HepG2 (cell line): ENCODE measurements at regions not wholly inside any gene's neighbourhood (a gene's known extent, or its start where the extent isn't known, plus 50 kb on each side); places are given as distances from the start of the nearest gene placed in this dataset.

Source experiments
- ATAC-seq: fragments of 200-7000 bp; cut with Tn5 transposase; 3 replicates; pipeline ENCODE4 v1.9.1; 2020; ENCODE audit warnings: mild to moderate bottlenecking, moderate library complexity
- BruUV-seq: library from RNA; stranded (reverse); fragments of 400-500 nt; replicated peaks from 2 replicates; lab custom pipeline; 2021; lab: Mats Ljungman, UMichigan
- CTCF ChIA-PET: fragments of 300-600 bp; formaldehyde crosslinking; extraction: SDS; loops from one replicate; lab custom pipeline; 2021; ENCODE audit warnings: low total read pairs, inconsistent platforms, low intra/inter-chr PET ratio; lab: Yijun Ruan, JAX
- POLR2A ChIA-PET: fragments of 350-600 bp; sonication (Branson Sonifier 250); formaldehyde crosslinking; loops from one replicate; lab custom pipeline; 2020; ENCODE audit warnings: antibody characterized with exemption, inconsistent platforms; lab: Yijun Ruan, JAX
- DNase-seq: peaks from one replicate; pipeline ENCODE4 v3.0.0-alpha.2; 2015; ENCODE audit warnings: low spot score
- FAIRE-seq: peaks from 3 replicates; lab custom pipeline; 2011; peaks lifted over from hg19 to GRCh38; lab: Jason Lieb, UNC
- H2AFZ ChIP-seq: one replicate; pipeline ENCODE4 v1.6.1; 2011; ENCODE audit warnings: low read length, inconsistent platforms
- H3K27ac ChIP-seq: fragments of 300-600 bp; 3 replicates; pipeline ENCODE4 v1.8.0; 2011; ENCODE audit warnings: mixed run types, mild to moderate bottlenecking, mixed read lengths, low read length, inconsistent platforms; ENCODE audit not compliant: insufficient read depth; ENCODE audit errors: extremely low read length
- H3K27me3 ChIP-seq, 2 experiments: fragments of 200-600 bp in 1 of 2; 2 replicates in 1 of 2; 3 replicates in 1 of 2; pipeline versions ENCODE4 v1.6.0 to v1.8.0; 2011; ENCODE audit warnings: low read length in 2 of 2, mild to moderate bottlenecking in 2 of 2, moderate library complexity in 2 of 2, inconsistent platforms in 1 of 2; ENCODE audit not compliant: insufficient read depth in 2 of 2, control insufficient read depth in 1 of 2
- H3K36me3 ChIP-seq, 2 experiments: fragments of 200-600 bp in 1 of 2; replicated peaks in 1 of 2; 2 replicates in 1 of 2; 3 replicates in 1 of 2; pipeline versions ENCODE4 v1.5.1 to v1.8.0; 2011; ENCODE audit warnings: low read length in 2 of 2, inconsistent platforms in 1 of 2; ENCODE audit not compliant: insufficient read depth in 2 of 2, control insufficient read depth in 1 of 2
- H3K4me1 ChIP-seq: 2 replicates; pipeline ENCODE4 v1.5.1; 2012; ENCODE audit warnings: low read length, inconsistent platforms; ENCODE audit not compliant: insufficient read depth
- H3K4me2 ChIP-seq: 2 replicates; pipeline ENCODE4 v1.6.0; 2011; ENCODE audit warnings: low read depth, low read length, inconsistent platforms
- H3K4me3 ChIP-seq, 3 experiments: fragments of 200-600 bp in 1 of 3; sonication (generic), shearing (Covaris generic) in 1 of 3; replicated peaks in 1 of 3; 2 replicates each; pipeline ENCODE4 v1.5.1; 2011 to 2016; ENCODE audit warnings: low read length in 3 of 3, inconsistent platforms in 2 of 3, low read depth in 2 of 3, mild to moderate bottlenecking in 2 of 3, control low read depth in 1 of 3, mixed read lengths in 1 of 3; ENCODE audit not compliant: insufficient read depth in 1 of 3
- H3K79me2 ChIP-seq: one replicate; pipeline ENCODE4 v1.6.1; 2011; ENCODE audit warnings: low read length, inconsistent platforms; ENCODE audit not compliant: insufficient read depth
- H3K9ac ChIP-seq: 2 replicates; pipeline ENCODE4 v1.6.0; 2011; ENCODE audit warnings: mild to moderate bottlenecking, low read depth, low read length, inconsistent platforms; ENCODE audit not compliant: insufficient read depth
- H3K9me3 ChIP-seq: 2 replicates; pipeline ENCODE4 v1.5.1; 2012; ENCODE audit warnings: mild to moderate bottlenecking, low read length
- H4K20me1 ChIP-seq: 2 replicates; pipeline ENCODE4 v1.6.0; 2011; ENCODE audit warnings: inconsistent platforms, mild to moderate bottlenecking, low read length, moderate library complexity; ENCODE audit not compliant: insufficient read depth
- DZIP1 ChIP-seq: sonication (generic); formaldehyde crosslinking; IDR thresholded peaks from 2 replicates; pipeline ENCODE4 v1.5.0; 2020; ENCODE audit warnings: mild to moderate bottlenecking, missing genetic modification reagents
- IKZF5 ChIP-seq: IDR thresholded peaks from 2 replicates; pipeline ENCODE4 v1.6.1; 2018; ENCODE audit warnings: missing genetic modification reagents, mild to moderate bottlenecking, missing compliant biosample characterization
- MTF1 ChIP-seq: sonication (generic); formaldehyde crosslinking; IDR thresholded peaks from 2 replicates; pipeline ENCODE4 v1.5.0; 2020; ENCODE audit warnings: missing genetic modification reagents
- SP5 ChIP-seq: IDR thresholded peaks from 2 replicates; pipeline ENCODE4 v1.6.1; 2016; ENCODE audit warnings: low read depth, borderline replicate concordance
- ZKSCAN5 ChIP-seq: sonication (generic); formaldehyde crosslinking; IDR thresholded peaks from 2 replicates; pipeline ENCODE4 v1.5.1; 2020; ENCODE audit warnings: mild to moderate bottlenecking, missing genetic modification reagents
- in situ Hi-C: cut with HindIII; loops from 2 replicates; pipeline ENCODE4 v1.10.0; 2017; ENCODE audit warnings: low pct_unique_long_range_greater_than_20kb; ENCODE audit not compliant: extremely low pct_ligation_motif_present
- intact Hi-C: fragments of 100-400 bp; cut with micrococcal nuclease; formaldehyde crosslinking; loops from one replicate; pipeline ENCODE4 v1.10.0; 2022; ENCODE audit not compliant: unreplicated experiment
- TF ChIP-seq, protein P1 (sequence below): sonication (generic); formaldehyde crosslinking; IDR thresholded peaks from 2 replicates; pipeline ENCODE4 v1.8.0; 2022; ENCODE audit warnings: mild to moderate bottlenecking, missing genetic modification reagents, moderate library complexity

DNA sequence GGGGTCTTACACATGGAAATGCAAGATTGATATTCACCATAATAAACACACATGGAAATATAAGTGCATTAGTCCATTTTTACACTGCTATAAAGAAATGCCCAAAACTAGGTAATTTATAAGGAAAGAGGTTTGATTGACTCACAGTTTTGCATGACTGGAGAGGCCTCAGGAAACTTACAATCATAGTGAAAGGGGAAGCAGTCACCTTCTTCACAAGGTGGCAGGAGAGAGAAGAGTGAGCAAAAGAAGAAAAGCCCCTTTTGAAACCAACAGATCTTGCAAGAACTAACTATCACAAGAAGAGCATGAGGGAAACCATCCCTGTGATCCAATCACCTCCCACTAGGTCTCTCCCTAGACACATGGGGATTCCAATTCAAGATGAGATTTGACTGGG lies 111.7 kb upstream of the TP63 start:
- CTCF ChIA-PET = no interaction called here
- H3K27ac ChIP-seq = no peak overlapping the region
- FAIRE-seq = no peak

More for the DNA sequence above, 111.7 kb upstream of the TP63 start:
- ATAC-seq (no peak), DNase-seq (no peak)
- no peaks in the 10 kb centered on the region for H3K79me2 ChIP-seq
- no peak overlapping the region for H3K9ac ChIP-seq
- no peak overlapping the region for H3K4me2 ChIP-seq
- no peak overlapping the region for H3K4me3 ChIP-seq
- H2AFZ ChIP-seq = no peak overlapping the region
- in situ Hi-C loops = no loop called here
- intact Hi-C loops = no loop called here
- BruUV-seq = no TSS peak
- no peaks in the 10 kb centered on the region for H3K36me3 ChIP-seq
- POLR2A ChIA-PET = no interaction called here
- no peaks in the 10 kb centered on the region for H3K27me3 ChIP-seq
- H3K4me1 ChIP-seq = no peaks in the 10 kb centered on the region
- TF ChIP-seq ZKSCAN5 = no peak
- no peak for TF ChIP-seq DZIP1 (CRISPR knock-in tag)
- no peak for TF ChIP-seq MTF1 (CRISPR knock-in tag)
- TF ChIP-seq SP5 (CRISPR knock-in tag) = no peak
- TF ChIP-seq, protein P1, sequence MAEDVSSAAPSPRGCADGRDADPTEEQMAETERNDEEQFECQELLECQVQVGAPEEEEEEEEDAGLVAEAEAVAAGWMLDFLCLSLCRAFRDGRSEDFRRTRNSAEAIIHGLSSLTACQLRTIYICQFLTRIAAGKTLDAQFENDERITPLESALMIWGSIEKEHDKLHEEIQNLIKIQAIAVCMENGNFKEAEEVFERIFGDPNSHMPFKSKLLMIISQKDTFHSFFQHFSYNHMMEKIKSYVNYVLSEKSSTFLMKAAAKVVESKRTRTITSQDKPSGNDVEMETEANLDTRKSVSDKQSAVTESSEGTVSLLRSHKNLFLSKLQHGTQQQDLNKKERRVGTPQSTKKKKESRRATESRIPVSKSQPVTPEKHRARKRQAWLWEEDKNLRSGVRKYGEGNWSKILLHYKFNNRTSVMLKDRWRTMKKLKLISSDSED (CRISPR knock-in tag) = no peak
- TF ChIP-seq IKZF5 (CRISPR knock-in tag) = no peak
- no peaks in the 10 kb centered on the region for H4K20me1 ChIP-seq
- peaks cover 15% of the 10 kb centered on the region for H3K9me3 ChIP-seq
